AG09309 (cell line): ENCODE measurements at regions not wholly inside any gene's neighbourhood (a gene's known extent, or its start where the extent isn't known, plus 50 kb on each side); places are given as distances from the start of the nearest gene placed in this dataset.
"Not testable (repeated sequence)": the region's sequence is repeated elsewhere in the genome, so short reads cannot be mapped to it uniquely, and the experiment has no call there.

Source experiments
- DNase-seq: peaks from one replicate; pipeline ENCODE4 v3.0.0-alpha.2; 2010; ENCODE audit warnings: low read depth
- H3K4me3 ChIP-seq: 2 replicates; pipeline ENCODE4 v1.5.1; 2011; ENCODE audit warnings: mild to moderate bottlenecking, low read depth, low read length, moderate library complexity; ENCODE audit not compliant: control insufficient read depth
- CTCF ChIP-seq: IDR thresholded peaks from 2 replicates; pipeline ENCODE4 v1.5.1; 2011; ENCODE audit warnings: mild to moderate bottlenecking, low read depth, low read length, inconsistent platforms; ENCODE audit not compliant: insufficient read depth, control insufficient read depth; ENCODE audit errors: missing control alignments

- no peak for TF ChIP-seq CTCF
- no peak overlapping the region for H3K4me3 ChIP-seq
- DNase-seq: no peak
These were observed 109.5 kb downstream of the TAF11L14 start for GRCh38 chr5:17743580-17744435.

DNA sequence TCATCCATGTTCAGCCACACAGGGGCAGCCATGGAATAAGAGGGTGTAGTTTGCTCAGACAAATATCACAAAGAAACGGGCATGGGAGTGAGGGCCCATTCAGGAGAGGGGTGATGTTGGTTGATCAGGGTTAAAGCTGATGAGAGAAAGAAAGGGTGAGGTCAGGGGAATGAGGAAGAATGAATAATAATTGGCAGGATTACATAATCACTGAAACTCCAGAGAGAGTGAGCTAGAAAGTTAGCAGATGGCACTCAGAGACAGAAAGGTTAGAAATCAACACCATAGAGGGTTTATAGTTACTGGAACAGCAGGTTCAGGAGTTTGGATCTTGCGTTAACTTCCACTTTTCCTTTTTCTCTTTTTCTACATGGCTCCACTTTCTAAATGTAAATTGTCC lies 113.9 kb downstream of the TAF11L14 start:
- no peak for DNase-seq
- TF ChIP-seq CTCF: no peak
- no peak overlapping the region for H3K4me3 ChIP-seq

- DNase-seq: no peak
- TF ChIP-seq CTCF: no peak
- no peak overlapping the region for H3K4me3 ChIP-seq
These were observed 114.7 kb downstream of the TAF11L14 start for GRCh38 chr5:17748941-17749340.

GRCh38 chr5:17755406-17755805 lies 121.1 kb downstream of the TAF11L14 start:
- H3K4me3 ChIP-seq, DNase-seq: not testable (repeated sequence)

GRCh38 chr5:17761326-17761725 lies 127.1 kb downstream of the TAF11L14 start:
- DNase-seq: no peak
- TF ChIP-seq CTCF: no peak
- no peak overlapping the region for H3K4me3 ChIP-seq

- H3K4me3 ChIP-seq: no peak overlapping the region
- no peak for DNase-seq
- no peak for TF ChIP-seq CTCF
These were observed 129.0 kb downstream of the TAF11L14 start for GRCh38 chr5:17763301-17763700.

GRCh38 chr5:17766031-17766430 lies 131.8 kb downstream of the TAF11L14 start:
- no peak for TF ChIP-seq CTCF
- no peak for DNase-seq
- no peak overlapping the region for H3K4me3 ChIP-seq
